ENCODE measurements at regions not wholly inside any gene's neighbourhood (a gene's known extent, or its start where the extent isn't known, plus 50 kb on each side); places are given as distances from the start of the nearest gene placed in this dataset.

GRCh38 chr2:8329660-8330622 lies 351.9 kb upstream of the ID2 start:
- no peak overlapping the region for H3K18ac ChIP-seq (ENCODE audit: insufficient read length, low read depth, low read length)
- peaks cover 12 to 16% of the 10 kb centered on the region in 2 experiments for H3K4me1 Mint-ChIP-seq
- no peaks in the 10 kb centered on the region for H3K23me2 ChIP-seq (ENCODE audit: insufficient read length, low read depth, low read length, poor library complexity, severe bottlenecking)
- H3K27ac Mint-ChIP-seq, result no peak overlapping the region
- H3K56ac ChIP-seq (ENCODE audit: insufficient read length, low read depth, low read length), result no peak overlapping the region
- H3K9me3 ChIP-seq (ENCODE audit: control insufficient read depth, low read depth, low read length), result no peaks in the 10 kb centered on the region
- no peak overlapping the region for H2BK120ac ChIP-seq (ENCODE audit: low read depth, low read length, poor library complexity, severe bottlenecking)
- no peak overlapping the region; the same call in 1 of the 2 replicates for H3K14ac ChIP-seq (ENCODE audit: insufficient read depth, low read length)
- TF ChIP-seq, protein P1, sequence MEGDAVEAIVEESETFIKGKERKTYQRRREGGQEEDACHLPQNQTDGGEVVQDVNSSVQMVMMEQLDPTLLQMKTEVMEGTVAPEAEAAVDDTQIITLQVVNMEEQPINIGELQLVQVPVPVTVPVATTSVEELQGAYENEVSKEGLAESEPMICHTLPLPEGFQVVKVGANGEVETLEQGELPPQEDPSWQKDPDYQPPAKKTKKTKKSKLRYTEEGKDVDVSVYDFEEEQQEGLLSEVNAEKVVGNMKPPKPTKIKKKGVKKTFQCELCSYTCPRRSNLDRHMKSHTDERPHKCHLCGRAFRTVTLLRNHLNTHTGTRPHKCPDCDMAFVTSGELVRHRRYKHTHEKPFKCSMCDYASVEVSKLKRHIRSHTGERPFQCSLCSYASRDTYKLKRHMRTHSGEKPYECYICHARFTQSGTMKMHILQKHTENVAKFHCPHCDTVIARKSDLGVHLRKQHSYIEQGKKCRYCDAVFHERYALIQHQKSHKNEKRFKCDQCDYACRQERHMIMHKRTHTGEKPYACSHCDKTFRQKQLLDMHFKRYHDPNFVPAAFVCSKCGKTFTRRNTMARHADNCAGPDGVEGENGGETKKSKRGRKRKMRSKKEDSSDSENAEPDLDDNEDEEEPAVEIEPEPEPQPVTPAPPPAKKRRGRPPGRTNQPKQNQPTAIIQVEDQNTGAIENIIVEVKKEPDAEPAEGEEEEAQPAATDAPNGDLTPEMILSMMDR (conservative IDR thresholded peaks at IDR 0.05), result no peak; the same call in 2 of the 3 replicates
- peaks cover 2% of the 10 kb centered on the region; the same call in 1 of the 2 replicates for H3K27me3 Mint-ChIP-seq (ENCODE audit: low read depth)
- H3T11ph ChIP-seq (ENCODE audit: low read length), result no peak overlapping the region
- H3K4me1 ChIP-seq (ENCODE audit: insufficient read depth, low read length), result 0 out of 2 replicates have a peak, but pooled peaks cover 6% of the 10 kb centered on the region
- no peak overlapping the region for H3K9ac ChIP-seq (ENCODE audit: extremely low read depth, insufficient read length, low read length)
- H3K4me3 Mint-ChIP-seq, result no peak overlapping the region
- H2BK5ac ChIP-seq (ENCODE audit: insufficient read length, low read length), result no peak overlapping the region
- no peak overlapping the region for H2AFZ ChIP-seq (ENCODE audit: low read length)
- H2BK20ac ChIP-seq (ENCODE audit: low read depth, low read length, poor library complexity, severe bottlenecking), result no peak overlapping the region
- no peaks in the 10 kb centered on the region for H3K79me1 ChIP-seq (ENCODE audit: insufficient read depth, low read depth, low read length, poor library complexity, severe bottlenecking)
- no peaks in the 10 kb centered on the region for H3K27me3 ChIP-seq (ENCODE audit: insufficient read depth, low read length)
- DNase-seq, result no peak
- H2BK15ac ChIP-seq (ENCODE audit: low read depth, low read length), result no peak overlapping the region
- peaks cover 0 to 7% (median 3%) of the 10 kb centered on the region in 3 experiments; a peak in 2 of 7 replicates for H3K36me3 Mint-ChIP-seq (ENCODE audit: insufficient read depth in 1 of 3, low read depth in 3 of 3)
- H3K79me2 ChIP-seq (ENCODE audit: insufficient read depth, low read length), result no peaks in the 10 kb centered on the region
- H3K27ac ChIP-seq (ENCODE audit: insufficient read length, low read depth, low read length), result no peak overlapping the region
- H3K4ac ChIP-seq (ENCODE audit: low read depth, low read length), result no peak overlapping the region
- H3K23ac ChIP-seq (ENCODE audit: insufficient read length, low read depth, low read length), result no peak overlapping the region
- no peak overlapping the region for H2BK12ac ChIP-seq (ENCODE audit: insufficient read length, low read depth, low read length)
- no peak overlapping the region for H2AK5ac ChIP-seq (ENCODE audit: insufficient read length, low read length)
- H4K91ac ChIP-seq (ENCODE audit: insufficient read length, low read depth, low read length), result no peak overlapping the region
- no peak overlapping the region for H4K8ac ChIP-seq (replicated peaks; ENCODE audit: insufficient read length, low read depth, low read length)
- no peaks in the 10 kb centered on the region for H4K20me1 ChIP-seq (ENCODE audit: control insufficient read depth, insufficient read depth, insufficient read length)
- H4K5ac ChIP-seq (ENCODE audit: insufficient read length, low read depth, low read length), result no peak overlapping the region
- no CpG with 5 or more reads among the region's 17 CpGs for WGBS (ENCODE audit: extremely low coverage, insufficient read length, low lambda C conversion rate)
- H3K9me3 Mint-ChIP-seq, result peaks cover 4% of the 10 kb centered on the region in 2 experiments; a peak in 3 of 5 replicates
- no peak overlapping the region for H3K4me2 ChIP-seq (ENCODE audit: insufficient read depth, insufficient read length, low read length)

Measured in H9 (cell line).